ENCODE measurements at regions not wholly inside any gene's neighbourhood (a gene's known extent, or its start where the extent isn't known, plus 50 kb on each side); places are given as distances from the start of the nearest gene placed in this dataset.

GRCh38 chr16:73149334-73149733, 101.4 kb upstream of the ZFHX3 start:
- TF ChIP-seq POLR2AphosphoS5 (IDR thresholded peaks at IDR 0.05; ENCODE audit: low read depth, low read length) = no peak
- no peak for TF ChIP-seq CTCF (IDR thresholded peaks at IDR 0.05)
- TF ChIP-seq REST (IDR thresholded peaks at IDR 0.05; ENCODE audit: insufficient read depth in 1 of 2, low read depth in 2 of 2, low read length in 1 of 2) = no peak
- no peak for TF ChIP-seq TCF7L2 (IDR thresholded peaks at IDR 0.05; ENCODE audit: low read depth, low read length)
- no peak for TF ChIP-seq SIN3A (IDR thresholded peaks at IDR 0.05; ENCODE audit: borderline replicate concordance, insufficient read depth, low read depth, low read length)

All from Panc1 (cell line).